Keratinocyte (primary cell): ENCODE measurements at regions not wholly inside any gene's neighbourhood (a gene's known extent, or its start where the extent isn't known, plus 50 kb on each side); places are given as distances from the start of the nearest gene placed in this dataset.

ENCODE experiments used
- EZH2 ChIP-seq: IDR thresholded peaks from one replicate; pipeline ENCODE4 v1.6.1; 2012; ENCODE audit warnings: inconsistent platforms, mild to moderate bottlenecking, low read length, moderate library complexity
- TF ChIP-seq, protein P1 (sequence below), 3 experiments: IDR thresholded peaks in 1 of 3; conservative IDR thresholded peaks in 1 of 3; optimal IDR thresholded peaks in 1 of 3; 2 replicates in 2 of 3; 3 replicates in 1 of 3; pipeline versions ENCODE3 to v1.5.1; 2011; ENCODE audit warnings: low read length in 3 of 3, mild to moderate bottlenecking in 3 of 3, moderate library complexity in 2 of 3, control low read depth in 1 of 3, inconsistent platforms in 1 of 3; ENCODE audit not compliant: insufficient read depth in 2 of 3; ENCODE audit errors: extremely low read depth in 1 of 3

DNA sequence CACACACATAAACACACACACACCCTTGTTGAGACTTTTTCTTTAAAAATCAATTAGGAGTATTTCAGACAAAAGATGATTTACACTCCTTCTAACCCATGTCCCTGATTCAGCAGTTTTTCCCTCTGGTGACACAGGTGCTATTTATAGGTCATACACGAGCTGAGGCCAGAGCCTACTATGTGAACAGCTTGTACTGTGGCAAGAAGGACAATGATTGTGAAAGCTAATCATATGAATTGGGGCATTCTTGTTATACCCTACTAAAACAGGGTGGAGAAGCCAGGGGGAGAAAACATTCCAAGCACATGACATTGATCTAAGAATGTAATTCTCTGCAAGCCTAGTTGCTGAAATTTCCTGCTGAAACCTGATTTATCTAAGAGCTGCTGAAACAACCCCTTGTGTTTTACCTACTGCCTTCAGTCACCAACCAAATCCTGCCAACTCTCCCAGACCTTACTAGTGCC is 60.3 kb downstream of the XCL1 start:
- TF ChIP-seq, protein P1, sequence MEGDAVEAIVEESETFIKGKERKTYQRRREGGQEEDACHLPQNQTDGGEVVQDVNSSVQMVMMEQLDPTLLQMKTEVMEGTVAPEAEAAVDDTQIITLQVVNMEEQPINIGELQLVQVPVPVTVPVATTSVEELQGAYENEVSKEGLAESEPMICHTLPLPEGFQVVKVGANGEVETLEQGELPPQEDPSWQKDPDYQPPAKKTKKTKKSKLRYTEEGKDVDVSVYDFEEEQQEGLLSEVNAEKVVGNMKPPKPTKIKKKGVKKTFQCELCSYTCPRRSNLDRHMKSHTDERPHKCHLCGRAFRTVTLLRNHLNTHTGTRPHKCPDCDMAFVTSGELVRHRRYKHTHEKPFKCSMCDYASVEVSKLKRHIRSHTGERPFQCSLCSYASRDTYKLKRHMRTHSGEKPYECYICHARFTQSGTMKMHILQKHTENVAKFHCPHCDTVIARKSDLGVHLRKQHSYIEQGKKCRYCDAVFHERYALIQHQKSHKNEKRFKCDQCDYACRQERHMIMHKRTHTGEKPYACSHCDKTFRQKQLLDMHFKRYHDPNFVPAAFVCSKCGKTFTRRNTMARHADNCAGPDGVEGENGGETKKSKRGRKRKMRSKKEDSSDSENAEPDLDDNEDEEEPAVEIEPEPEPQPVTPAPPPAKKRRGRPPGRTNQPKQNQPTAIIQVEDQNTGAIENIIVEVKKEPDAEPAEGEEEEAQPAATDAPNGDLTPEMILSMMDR (optimal IDR thresholded peaks at IDR 0.05 in 1 of 3, IDR thresholded peaks at IDR 0.05 in 1 of 3, conservative IDR thresholded peaks at IDR 0.05 in 1 of 3; ENCODE audit: extremely low read depth in 1 of 3, insufficient read depth in 2 of 3, low read length in 3 of 3): no peak
- TF ChIP-seq EZH2: no peak
